ENCODE measurements at regions not wholly inside any gene's neighbourhood (a gene's known extent, or its start where the extent isn't known, plus 50 kb on each side); places are given as distances from the start of the nearest gene placed in this dataset.

- TF ChIP-seq, protein P1, sequence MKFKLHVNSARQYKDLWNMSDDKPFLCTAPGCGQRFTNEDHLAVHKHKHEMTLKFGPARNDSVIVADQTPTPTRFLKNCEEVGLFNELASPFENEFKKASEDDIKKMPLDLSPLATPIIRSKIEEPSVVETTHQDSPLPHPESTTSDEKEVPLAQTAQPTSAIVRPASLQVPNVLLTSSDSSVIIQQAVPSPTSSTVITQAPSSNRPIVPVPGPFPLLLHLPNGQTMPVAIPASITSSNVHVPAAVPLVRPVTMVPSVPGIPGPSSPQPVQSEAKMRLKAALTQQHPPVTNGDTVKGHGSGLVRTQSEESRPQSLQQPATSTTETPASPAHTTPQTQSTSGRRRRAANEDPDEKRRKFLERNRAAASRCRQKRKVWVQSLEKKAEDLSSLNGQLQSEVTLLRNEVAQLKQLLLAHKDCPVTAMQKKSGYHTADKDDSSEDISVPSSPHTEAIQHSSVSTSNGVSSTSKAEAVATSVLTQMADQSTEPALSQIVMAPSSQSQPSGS (CRISPR knock-in tag; IDR thresholded peaks at IDR 0.05; ENCODE audit: borderline replicate concordance, low read depth): no peak
- TF ChIP-seq, protein P2, sequence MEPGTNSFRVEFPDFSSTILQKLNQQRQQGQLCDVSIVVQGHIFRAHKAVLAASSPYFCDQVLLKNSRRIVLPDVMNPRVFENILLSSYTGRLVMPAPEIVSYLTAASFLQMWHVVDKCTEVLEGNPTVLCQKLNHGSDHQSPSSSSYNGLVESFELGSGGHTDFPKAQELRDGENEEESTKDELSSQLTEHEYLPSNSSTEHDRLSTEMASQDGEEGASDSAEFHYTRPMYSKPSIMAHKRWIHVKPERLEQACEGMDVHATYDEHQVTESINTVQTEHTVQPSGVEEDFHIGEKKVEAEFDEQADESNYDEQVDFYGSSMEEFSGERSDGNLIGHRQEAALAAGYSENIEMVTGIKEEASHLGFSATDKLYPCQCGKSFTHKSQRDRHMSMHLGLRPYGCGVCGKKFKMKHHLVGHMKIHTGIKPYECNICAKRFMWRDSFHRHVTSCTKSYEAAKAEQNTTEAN (CRISPR knock-in tag; IDR thresholded peaks at IDR 0.05): no peak
Observed at GRCh38 chr6:40844246-40844645, 194.8 kb downstream of the UNC5CL start (continued).

GRCh38 chr6:40841721-40842120 is 197.3 kb downstream of the UNC5CL start:
- no peak for TF ChIP-seq SMAD3 (CRISPR knock-in tag; IDR thresholded peaks at IDR 0.05; ENCODE audit: borderline replicate concordance)
- TF ChIP-seq ZNF263 (CRISPR knock-in tag; IDR thresholded peaks at IDR 0.05; ENCODE audit: low read depth): no peak
- TF ChIP-seq, protein P3, sequence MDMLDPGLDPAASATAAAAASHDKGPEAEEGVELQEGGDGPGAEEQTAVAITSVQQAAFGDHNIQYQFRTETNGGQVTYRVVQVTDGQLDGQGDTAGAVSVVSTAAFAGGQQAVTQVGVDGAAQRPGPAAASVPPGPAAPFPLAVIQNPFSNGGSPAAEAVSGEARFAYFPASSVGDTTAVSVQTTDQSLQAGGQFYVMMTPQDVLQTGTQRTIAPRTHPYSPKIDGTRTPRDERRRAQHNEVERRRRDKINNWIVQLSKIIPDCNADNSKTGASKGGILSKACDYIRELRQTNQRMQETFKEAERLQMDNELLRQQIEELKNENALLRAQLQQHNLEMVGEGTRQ (CRISPR knock-in tag; IDR thresholded peaks at IDR 0.05): no peak
- TF ChIP-seq MAX (CRISPR knock-in tag; IDR thresholded peaks at IDR 0.05): no peak
- TF ChIP-seq, protein P4, sequence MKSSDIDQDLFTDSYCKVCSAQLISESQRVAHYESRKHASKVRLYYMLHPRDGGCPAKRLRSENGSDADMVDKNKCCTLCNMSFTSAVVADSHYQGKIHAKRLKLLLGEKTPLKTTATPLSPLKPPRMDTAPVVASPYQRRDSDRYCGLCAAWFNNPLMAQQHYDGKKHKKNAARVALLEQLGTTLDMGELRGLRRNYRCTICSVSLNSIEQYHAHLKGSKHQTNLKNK (CRISPR knock-in tag; IDR thresholded peaks at IDR 0.05): no peak
- TF ChIP-seq ATF3 (CRISPR knock-in tag; conservative IDR thresholded peaks at IDR 0.05): no peak
- no peak for TF ChIP-seq CTCF (IDR thresholded peaks at IDR 0.05)
- no peak for TF ChIP-seq FOXJ3 (CRISPR knock-in tag; IDR thresholded peaks at IDR 0.05; ENCODE audit: borderline replicate concordance)
- ChIA-PET CTCF (interaction anchor here (2.5 kb wide), 1 partner anchor 186 kb away, joined by 12 read pairs; no protein-coding TSS in a partner anchor), POLR2A (no interaction called here)
- DNase-seq (ENCODE audit: low spot score): no peak
- no peaks in the 10 kb centered on the region; the same call in 1 of the 2 replicates for H3K27me3 Mint-ChIP-seq (ENCODE audit: low read depth)
- H3K4me1 Mint-ChIP-seq: peaks cover 34% of the 10 kb centered on the region
- H3K4me3 Mint-ChIP-seq: no peak overlapping the region
- ATAC-seq: no peak
- no peaks in the 10 kb centered on the region for H3K9me3 Mint-ChIP-seq
- H3K27ac Mint-ChIP-seq: no peak overlapping the region
- H3K36me3 Mint-ChIP-seq: no peaks in the 10 kb centered on the region

DNA sequence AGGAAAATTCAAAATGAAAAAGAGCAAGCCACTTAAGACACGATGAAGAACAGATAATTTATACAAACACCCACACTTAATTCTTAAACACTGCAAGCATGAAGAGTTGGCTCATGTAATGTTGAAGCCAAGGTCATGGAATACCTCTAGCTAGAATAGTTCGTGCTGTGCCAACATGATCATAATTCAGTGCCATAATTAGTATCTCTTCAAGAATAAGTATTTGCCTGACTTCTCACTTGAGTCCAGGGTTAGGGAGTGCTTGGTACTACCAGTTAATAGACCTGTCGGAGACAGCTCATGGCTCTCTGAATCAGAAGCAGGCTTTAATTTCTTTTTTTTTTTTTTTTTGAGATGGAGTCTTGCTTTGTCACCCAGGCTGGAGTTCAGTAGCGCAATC is 206.3 kb downstream of the UNC5CL start:
- ATAC-seq: no peak
- Mint-ChIP-seq H3K36me3 (no peaks in the 10 kb centered on the region), H3K27ac (no peak overlapping the region), H3K27me3 (ENCODE audit: low read depth) (peaks cover 4% of the 10 kb centered on the region; the same call in 1 of the 2 replicates), H3K4me3 (no peak overlapping the region), H3K4me1 (peaks cover 12% of the 10 kb centered on the region), H3K9me3 (no peaks in the 10 kb centered on the region)
- no peak for DNase-seq (ENCODE audit: low spot score)
- POLR2A ChIA-PET: interaction anchor here (0.7 kb wide), 1 partner anchor 1181 kb away, joined by 4 read pairs; no protein-coding TSS in a partner anchor
- CTCF ChIA-PET: interaction anchor here (0.7 kb wide), 1 partner anchor 13 kb away, joined by 3 read pairs; no protein-coding TSS in a partner anchor
- TF ChIP-seq ZNF396 (CRISPR knock-in tag; IDR thresholded peaks at IDR 0.05; ENCODE audit: borderline replicate concordance) (no peak), RELA (CRISPR knock-in tag; IDR thresholded peaks at IDR 0.05; ENCODE audit: borderline replicate concordance) (no peak), IRF2 (CRISPR knock-in tag; IDR thresholded peaks at IDR 0.05; ENCODE audit: borderline replicate concordance, low read depth) (no peak), NFATC4 (CRISPR knock-in tag; IDR thresholded peaks at IDR 0.05) (no peak), ZNF263 (CRISPR knock-in tag; IDR thresholded peaks at IDR 0.05; ENCODE audit: low read depth) (no peak), ZNF121 (CRISPR knock-in tag; IDR thresholded peaks at IDR 0.05) (no peak), GRHL2 (CRISPR knock-in tag; IDR thresholded peaks at IDR 0.05; ENCODE audit: insufficient replicate concordance, severe bottlenecking) (no peak), RORB (CRISPR knock-in tag; IDR thresholded peaks at IDR 0.05) (no peak), EMX1 (CRISPR knock-in tag; IDR thresholded peaks at IDR 0.05) (no peak), SMAD3 (CRISPR knock-in tag; IDR thresholded peaks at IDR 0.05; ENCODE audit: borderline replicate concordance) (no peak), NR2C2 (CRISPR knock-in tag; IDR thresholded peaks at IDR 0.05) (no peak), JAZF1 (CRISPR knock-in tag; IDR thresholded peaks at IDR 0.05) (no peak), MAX (CRISPR knock-in tag; IDR thresholded peaks at IDR 0.05) (no peak), ATF3 (CRISPR knock-in tag; conservative IDR thresholded peaks at IDR 0.05) (no peak), ELF4 (CRISPR knock-in tag; IDR thresholded peaks at IDR 0.05; ENCODE audit: low read depth) (no peak)
- TF ChIP-seq, protein P5, sequence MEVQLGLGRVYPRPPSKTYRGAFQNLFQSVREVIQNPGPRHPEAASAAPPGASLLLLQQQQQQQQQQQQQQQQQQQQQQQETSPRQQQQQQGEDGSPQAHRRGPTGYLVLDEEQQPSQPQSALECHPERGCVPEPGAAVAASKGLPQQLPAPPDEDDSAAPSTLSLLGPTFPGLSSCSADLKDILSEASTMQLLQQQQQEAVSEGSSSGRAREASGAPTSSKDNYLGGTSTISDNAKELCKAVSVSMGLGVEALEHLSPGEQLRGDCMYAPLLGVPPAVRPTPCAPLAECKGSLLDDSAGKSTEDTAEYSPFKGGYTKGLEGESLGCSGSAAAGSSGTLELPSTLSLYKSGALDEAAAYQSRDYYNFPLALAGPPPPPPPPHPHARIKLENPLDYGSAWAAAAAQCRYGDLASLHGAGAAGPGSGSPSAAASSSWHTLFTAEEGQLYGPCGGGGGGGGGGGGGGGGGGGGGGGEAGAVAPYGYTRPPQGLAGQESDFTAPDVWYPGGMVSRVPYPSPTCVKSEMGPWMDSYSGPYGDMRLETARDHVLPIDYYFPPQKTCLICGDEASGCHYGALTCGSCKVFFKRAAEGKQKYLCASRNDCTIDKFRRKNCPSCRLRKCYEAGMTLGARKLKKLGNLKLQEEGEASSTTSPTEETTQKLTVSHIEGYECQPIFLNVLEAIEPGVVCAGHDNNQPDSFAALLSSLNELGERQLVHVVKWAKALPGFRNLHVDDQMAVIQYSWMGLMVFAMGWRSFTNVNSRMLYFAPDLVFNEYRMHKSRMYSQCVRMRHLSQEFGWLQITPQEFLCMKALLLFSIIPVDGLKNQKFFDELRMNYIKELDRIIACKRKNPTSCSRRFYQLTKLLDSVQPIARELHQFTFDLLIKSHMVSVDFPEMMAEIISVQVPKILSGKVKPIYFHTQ (CRISPR knock-in tag; IDR thresholded peaks at IDR 0.05): no peak
